Astrocyte (in vitro differentiated cells and primary cell): ENCODE measurements at regions not wholly inside any gene's neighbourhood (a gene's known extent, or its start where the extent isn't known, plus 50 kb on each side); places are given as distances from the start of the nearest gene placed in this dataset.

Experiments used
- DNase-seq: peaks from one replicate; pipeline ENCODE4 v3.0.0-alpha.2; 2010; ENCODE audit warnings: low read depth
- FAIRE-seq: peaks from 2 replicates; lab custom pipeline; 2011; peaks lifted over from hg19 to GRCh38; lab: Jason Lieb, UNC
- H2AFZ ChIP-seq: 2 replicates; pipeline ENCODE4 v1.6.0; 2012; ENCODE audit warnings: low read depth, low read length, inconsistent platforms
- H3K27ac ChIP-seq: 2 replicates; pipeline ENCODE4 v1.5.1; 2011; ENCODE audit warnings: low read depth, low read length, inconsistent platforms
- H3K27me3 ChIP-seq: 2 replicates; pipeline ENCODE4 v1.6.0; 2011; ENCODE audit warnings: low read length, inconsistent platforms; ENCODE audit not compliant: insufficient read depth
- H3K36me3 ChIP-seq: 2 replicates; pipeline ENCODE4 v1.5.1; 2011; ENCODE audit warnings: low read length, inconsistent platforms; ENCODE audit not compliant: insufficient read depth
- H3K4me1 ChIP-seq: 2 replicates; pipeline ENCODE4 v1.5.1; 2011; ENCODE audit warnings: low read length, inconsistent platforms; ENCODE audit not compliant: insufficient read depth
- H3K4me2 ChIP-seq: 2 replicates; pipeline ENCODE4 v1.6.0; 2012; ENCODE audit warnings: low read length, inconsistent platforms
- H3K4me3 ChIP-seq: 2 replicates; pipeline ENCODE4 v1.5.1; 2011; ENCODE audit warnings: low read depth, mild to moderate bottlenecking, low read length, inconsistent platforms; ENCODE audit not compliant: insufficient read depth
- H3K79me2 ChIP-seq: 2 replicates; pipeline ENCODE4 v1.6.0; 2012; ENCODE audit warnings: mild to moderate bottlenecking, low read length, inconsistent platforms; ENCODE audit not compliant: insufficient read depth
- H3K9ac ChIP-seq: 2 replicates; pipeline ENCODE4 v1.6.0; 2012; ENCODE audit warnings: mild to moderate bottlenecking, low read length, inconsistent platforms
- H3K9me3 ChIP-seq: 2 replicates; pipeline ENCODE4 v1.5.1; 2012; ENCODE audit warnings: low read depth, mild to moderate bottlenecking, low read length, inconsistent platforms; ENCODE audit not compliant: insufficient read depth
- H4K20me1 ChIP-seq: 2 replicates; pipeline ENCODE4 v1.6.0; 2012; ENCODE audit warnings: low read length, inconsistent platforms; ENCODE audit not compliant: insufficient read depth
- H3K27ac Mint-ChIP-seq: one replicate; pipeline ENCODE4 v1.8.0; 2021; ENCODE audit warnings: mild to moderate bottlenecking, mixed read lengths; ENCODE audit not compliant: unreplicated experiment
- H3K27me3 Mint-ChIP-seq: one replicate; pipeline ENCODE4 v1.8.0; 2021; ENCODE audit warnings: low read depth, mixed read lengths; ENCODE audit not compliant: unreplicated experiment
- H3K36me3 Mint-ChIP-seq: one replicate; pipeline ENCODE4 v1.8.0; 2021; ENCODE audit warnings: low read depth, mixed read lengths; ENCODE audit not compliant: unreplicated experiment
- H3K4me1 Mint-ChIP-seq: one replicate; pipeline ENCODE4 v1.8.0; 2021; ENCODE audit warnings: low read depth, mixed read lengths; ENCODE audit not compliant: unreplicated experiment
- H3K4me3 Mint-ChIP-seq: one replicate; pipeline ENCODE4 v1.8.0; 2021; ENCODE audit warnings: mild to moderate bottlenecking, moderate library complexity, mixed read lengths; ENCODE audit not compliant: unreplicated experiment
- H3K9me3 Mint-ChIP-seq: one replicate; pipeline ENCODE4 v1.8.0; 2021; ENCODE audit warnings: mild to moderate bottlenecking, mixed read lengths; ENCODE audit not compliant: unreplicated experiment
- CTCF ChIP-seq: IDR thresholded peaks from 2 replicates; pipeline ENCODE4 v1.5.1; 2011; ENCODE audit warnings: low read depth, mild to moderate bottlenecking, inconsistent platforms, low read length, moderate library complexity; ENCODE audit not compliant: insufficient read depth
- EZH2 ChIP-seq: IDR thresholded peaks from 2 replicates; pipeline ENCODE4 v1.6.1; 2012; ENCODE audit warnings: mild to moderate bottlenecking, low read length, inconsistent platforms; ENCODE audit not compliant: insufficient read depth

- Histone ChIP-seq H3K9me3 (no peaks in the 10 kb centered on the region), H3K27me3 (no peaks in the 10 kb centered on the region), H3K79me2 (no peaks in the 10 kb centered on the region), H3K4me1 (no peaks in the 10 kb centered on the region), H3K27ac (no peak overlapping the region), H3K9ac (no peak overlapping the region), H3K4me2 (no peak overlapping the region), H3K36me3 (no peaks in the 10 kb centered on the region), H2AFZ (no peak overlapping the region), H3K4me3 (no peak overlapping the region), H4K20me1 (no peaks in the 10 kb centered on the region)
- DNase-seq, result no peak
- Mint-ChIP-seq H3K4me3 (no peak overlapping the region), H3K27ac (no peak overlapping the region), H3K9me3 (peaks cover 7% of the 10 kb centered on the region), H3K4me1 (no peaks in the 10 kb centered on the region), H3K27me3 (peaks cover 24% of the 10 kb centered on the region), H3K36me3 (no peaks in the 10 kb centered on the region)
- no peak for TF ChIP-seq CTCF
- TF ChIP-seq EZH2, result no peak
- FAIRE-seq, result no peak
These were observed 51.1 kb upstream of the TCL1A start for GRCh38 chr14:95765051-95765450.

- no peak for FAIRE-seq
- no peaks in the 10 kb centered on the region for H3K36me3 Mint-ChIP-seq
- H3K79me2 ChIP-seq, result no peaks in the 10 kb centered on the region
These were observed 50.0 kb upstream of the TCL1A start for GRCh38 chr14:95763875-95764274.

More at GRCh38 chr14:95763875-95764274, 50.0 kb upstream of the TCL1A start:
- Mint-ChIP-seq H3K4me3 (no peak overlapping the region), H3K4me1 (no peaks in the 10 kb centered on the region), H3K27ac (no peak overlapping the region), H3K9me3 (peaks cover 7% of the 10 kb centered on the region), H3K27me3 (peaks cover 29% of the 10 kb centered on the region)
- no peak overlapping the region for H3K9ac ChIP-seq
- H3K4me2 ChIP-seq, result no peak overlapping the region
- no peak overlapping the region for H3K27ac ChIP-seq
- no peaks in the 10 kb centered on the region for H4K20me1 ChIP-seq
- no peaks in the 10 kb centered on the region for H3K36me3 ChIP-seq
- H2AFZ ChIP-seq, result no peak overlapping the region
- no peaks in the 10 kb centered on the region for H3K9me3 ChIP-seq
- no peaks in the 10 kb centered on the region for H3K27me3 ChIP-seq
- no peak for DNase-seq
- no peak for TF ChIP-seq CTCF
- TF ChIP-seq EZH2, result no peak
- no peak overlapping the region for H3K4me3 ChIP-seq
- H3K4me1 ChIP-seq, result no peaks in the 10 kb centered on the region
